Upper lobe of right lung (tissue), 1 donor: ENCODE measurements at regions not wholly inside any gene's neighbourhood (a gene's known extent, or its start where the extent isn't known, plus 50 kb on each side); places are given as distances from the start of the nearest gene placed in this dataset.

Experiments used
- ATAC-seq: fragments of 200-7000 bp; cut with Tn5 transposase; one replicate; pipeline ENCODE4 v1.9.1; 2020; ENCODE audit warnings: mild to moderate bottlenecking, moderate library complexity
- DNase-seq: peaks from one replicate; pipeline ENCODE4 v3.0.0-alpha.2; 2020
- H3K27ac ChIP-seq: fragments of 200-600 bp; one replicate; pipeline ENCODE4 v1.8.0; 2022
- H3K27me3 ChIP-seq: fragments of 200-600 bp; one replicate; pipeline ENCODE4 v1.8.0; 2022; ENCODE audit warnings: mild to moderate bottlenecking
- H3K36me3 ChIP-seq: fragments of 200-600 bp; one replicate; pipeline ENCODE4 v1.8.0; 2022
- H3K4me1 ChIP-seq: fragments of 200-600 bp; one replicate; pipeline ENCODE4 v1.8.0; 2022
- H3K4me3 ChIP-seq: fragments of 200-600 bp; one replicate; pipeline ENCODE4 v1.8.0; 2022; ENCODE audit warnings: mild to moderate bottlenecking
- H3K9me3 ChIP-seq: fragments of 200-600 bp; one replicate; pipeline ENCODE4 v1.8.0; 2022
- CTCF ChIP-seq: fragments of 200-600 bp; IDR thresholded peaks from one replicate; pipeline ENCODE4 v1.8.0; 2022; ENCODE audit warnings: antibody characterized with exemption
- intact Hi-C: fragments of 100-400 bp; cut with DNase I; formaldehyde crosslinking; loops from one replicate; pipeline ENCODE4 v1.11.0; 2022
- donor health status: DM: no; HTN: yes; CAD: no; lungs with severe emphysema.

DNA sequence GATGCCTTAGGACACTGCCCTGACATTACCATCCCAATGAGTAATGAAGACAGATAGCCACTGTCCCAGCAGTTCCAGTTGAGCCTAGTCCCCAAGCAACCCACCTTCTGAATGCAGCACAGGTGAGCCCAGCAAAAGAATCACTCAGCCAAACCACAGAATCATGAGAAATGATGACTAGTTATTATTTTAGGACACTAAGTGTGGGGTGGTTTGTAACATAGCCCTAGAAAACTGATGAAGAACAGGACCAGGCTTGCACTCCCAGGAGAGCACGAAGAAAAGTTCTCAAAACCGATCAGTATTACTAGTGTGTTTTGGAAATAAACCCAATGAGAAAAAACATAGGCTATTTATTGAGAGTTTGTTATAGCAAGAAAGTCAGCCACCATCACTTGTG is 129.6 kb upstream of the CNTN6 start:
- Histone ChIP-seq H3K36me3 (no peaks in the 10 kb centered on the region), H3K4me1 (no peaks in the 10 kb centered on the region), H3K9me3 (no peaks in the 10 kb centered on the region), H3K27ac (no peak overlapping the region), H3K4me3 (no peak overlapping the region), H3K27me3 (no peaks in the 10 kb centered on the region)
- TF ChIP-seq CTCF = no peak
- DNase-seq = no peak
- intact Hi-C loops = no loop called here
- ATAC-seq = no peak

GRCh38 chr3:963755-964154 is 129.1 kb upstream of the CNTN6 start:
- Histone ChIP-seq H3K27ac (no peak overlapping the region), H3K4me1 (no peaks in the 10 kb centered on the region), H3K9me3 (no peaks in the 10 kb centered on the region), H3K4me3 (no peak overlapping the region), H3K36me3 (no peaks in the 10 kb centered on the region), H3K27me3 (no peaks in the 10 kb centered on the region)
- DNase-seq = no peak
- no peak for ATAC-seq
- TF ChIP-seq CTCF = no peak
- intact Hi-C loops = no loop called here

DNA sequence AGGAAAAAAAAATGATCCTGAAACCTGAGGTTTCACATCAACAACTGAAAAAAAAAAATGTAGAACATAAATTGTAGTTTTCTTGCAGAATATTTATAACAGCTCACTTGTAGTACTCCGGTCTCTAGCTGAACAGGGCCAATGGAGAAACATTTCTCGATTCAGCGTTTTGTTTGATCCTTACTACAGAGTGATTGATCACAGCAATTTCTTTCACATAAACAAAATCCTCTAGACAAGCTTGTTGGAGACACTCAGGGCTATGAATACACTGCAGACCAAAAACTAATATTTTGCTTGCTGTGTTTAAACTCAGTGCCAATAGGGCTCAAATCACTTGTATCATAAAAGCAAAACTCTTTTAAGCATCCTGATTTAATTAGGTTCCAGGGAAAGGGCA is 127.0 kb upstream of the CNTN6 start:
- Histone ChIP-seq H3K27me3 (no peaks in the 10 kb centered on the region), H3K9me3 (no peaks in the 10 kb centered on the region), H3K4me1 (no peaks in the 10 kb centered on the region), H3K36me3 (no peaks in the 10 kb centered on the region), H3K4me3 (no peak overlapping the region), H3K27ac (no peak overlapping the region)
- ATAC-seq (no peak), DNase-seq (no peak)
- intact Hi-C loops = no loop called here
- TF ChIP-seq CTCF = no peak

- no peaks in the 10 kb centered on the region for H3K27me3 ChIP-seq
- TF ChIP-seq CTCF = no peak
- no peaks in the 10 kb centered on the region for H3K4me1 ChIP-seq
- intact Hi-C loops = no loop called here
- no peaks in the 10 kb centered on the region for H3K36me3 ChIP-seq
- H3K4me3 ChIP-seq = no peak overlapping the region
- H3K9me3 ChIP-seq = no peaks in the 10 kb centered on the region
- no peak for DNase-seq
- no peak for ATAC-seq
- no peak overlapping the region for H3K27ac ChIP-seq
Observed at GRCh38 chr3:966341-966740, 126.5 kb upstream of the CNTN6 start.

- no peaks in the 10 kb centered on the region for H3K4me1 ChIP-seq
- H3K27me3 ChIP-seq = no peaks in the 10 kb centered on the region
- H3K36me3 ChIP-seq = no peaks in the 10 kb centered on the region
- no peaks in the 10 kb centered on the region for H3K9me3 ChIP-seq
- no peak for TF ChIP-seq CTCF
- ATAC-seq (no peak), DNase-seq (no peak)
- intact Hi-C loops = no loop called here
- H3K4me3 ChIP-seq = no peak overlapping the region
- no peak overlapping the region for H3K27ac ChIP-seq
Observed at GRCh38 chr3:973340-973739, 119.5 kb upstream of the CNTN6 start.

- intact Hi-C loops = no loop called here
- Histone ChIP-seq H3K4me1 (no peaks in the 10 kb centered on the region), H3K9me3 (no peaks in the 10 kb centered on the region), H3K4me3 (no peak overlapping the region), H3K27me3 (no peaks in the 10 kb centered on the region), H3K27ac (no peak overlapping the region), H3K36me3 (no peaks in the 10 kb centered on the region)
- TF ChIP-seq CTCF = no peak
- ATAC-seq = no peak
- no peak for DNase-seq
Observed at GRCh38 chr3:976006-976405, 116.8 kb upstream of the CNTN6 start.
